HepG2 (cell line): ENCODE measurements at regions not wholly inside any gene's neighbourhood (a gene's known extent, or its start where the extent isn't known, plus 50 kb on each side); places are given as distances from the start of the nearest gene placed in this dataset.
"Not testable (repeated sequence)": the region's sequence is repeated elsewhere in the genome, so short reads cannot be mapped to it uniquely, and the experiment has no call there.

ENCODE experiments used
- ARNT ChIP-seq: fragments of 450-650 bp; IDR thresholded peaks from 2 replicates; pipeline ENCODE4 v1.6.1; 2017
- BRD4 ChIP-seq: sonication (generic); formaldehyde crosslinking; IDR thresholded peaks from 2 replicates; pipeline ENCODE4 v1.4.0; 2020; ENCODE audit warnings: missing genetic modification reagents
- EZH2 ChIP-seq: conservative IDR thresholded peaks from 2 replicates; pipeline ENCODE4 v1.6.1; 2012; ENCODE audit warnings: mild to moderate bottlenecking, low read depth, low read length, moderate library complexity
- ZNF382 ChIP-seq: sonication (generic); formaldehyde crosslinking; IDR thresholded peaks from 2 replicates; pipeline ENCODE4 v1.5.0; 2020; ENCODE audit warnings: missing genetic modification reagents, mild to moderate bottlenecking, borderline replicate concordance
- TF ChIP-seq, protein P1 (sequence below): sonication (generic); formaldehyde crosslinking; IDR thresholded peaks from 2 replicates; pipeline ENCODE4 v1.5.0; 2020; ENCODE audit warnings: mild to moderate bottlenecking, missing genetic modification reagents, moderate library complexity
- TF ChIP-seq, protein P2 (sequence below): sonication (generic); formaldehyde crosslinking; conservative IDR thresholded peaks from 2 replicates; pipeline ENCODE4 v1.4.0; 2020; ENCODE audit warnings: missing genetic modification reagents

DNA sequence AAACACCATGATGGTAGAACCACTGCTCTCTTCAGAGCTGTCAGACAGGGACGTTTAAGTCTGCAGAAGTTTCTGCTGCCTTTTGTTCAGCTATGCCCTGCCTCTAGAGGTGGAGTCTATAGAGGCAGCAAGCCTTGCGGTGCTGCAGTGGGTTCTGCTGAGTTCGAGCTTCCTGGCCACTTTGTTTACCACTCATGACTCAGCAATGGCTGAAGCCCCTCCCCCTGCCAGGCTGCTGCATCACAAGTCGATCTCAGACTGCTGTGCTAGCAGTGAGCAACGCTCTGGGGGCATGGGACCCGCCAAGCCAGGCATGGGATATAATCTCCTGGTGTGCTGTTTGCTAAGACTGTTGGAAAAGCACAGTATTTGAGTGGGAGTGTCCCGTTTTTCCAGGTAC is 229.5 kb upstream of the WDFY3 start:
- TF ChIP-seq ARNT; ZNF382 (CRISPR knock-in tag); BRD4 (CRISPR knock-in tag); EZH2: not testable (repeated sequence)
- TF ChIP-seq, protein P1, sequence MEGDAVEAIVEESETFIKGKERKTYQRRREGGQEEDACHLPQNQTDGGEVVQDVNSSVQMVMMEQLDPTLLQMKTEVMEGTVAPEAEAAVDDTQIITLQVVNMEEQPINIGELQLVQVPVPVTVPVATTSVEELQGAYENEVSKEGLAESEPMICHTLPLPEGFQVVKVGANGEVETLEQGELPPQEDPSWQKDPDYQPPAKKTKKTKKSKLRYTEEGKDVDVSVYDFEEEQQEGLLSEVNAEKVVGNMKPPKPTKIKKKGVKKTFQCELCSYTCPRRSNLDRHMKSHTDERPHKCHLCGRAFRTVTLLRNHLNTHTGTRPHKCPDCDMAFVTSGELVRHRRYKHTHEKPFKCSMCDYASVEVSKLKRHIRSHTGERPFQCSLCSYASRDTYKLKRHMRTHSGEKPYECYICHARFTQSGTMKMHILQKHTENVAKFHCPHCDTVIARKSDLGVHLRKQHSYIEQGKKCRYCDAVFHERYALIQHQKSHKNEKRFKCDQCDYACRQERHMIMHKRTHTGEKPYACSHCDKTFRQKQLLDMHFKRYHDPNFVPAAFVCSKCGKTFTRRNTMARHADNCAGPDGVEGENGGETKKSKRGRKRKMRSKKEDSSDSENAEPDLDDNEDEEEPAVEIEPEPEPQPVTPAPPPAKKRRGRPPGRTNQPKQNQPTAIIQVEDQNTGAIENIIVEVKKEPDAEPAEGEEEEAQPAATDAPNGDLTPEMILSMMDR (CRISPR knock-in tag): not testable (repeated sequence)
- TF ChIP-seq, protein P2, sequence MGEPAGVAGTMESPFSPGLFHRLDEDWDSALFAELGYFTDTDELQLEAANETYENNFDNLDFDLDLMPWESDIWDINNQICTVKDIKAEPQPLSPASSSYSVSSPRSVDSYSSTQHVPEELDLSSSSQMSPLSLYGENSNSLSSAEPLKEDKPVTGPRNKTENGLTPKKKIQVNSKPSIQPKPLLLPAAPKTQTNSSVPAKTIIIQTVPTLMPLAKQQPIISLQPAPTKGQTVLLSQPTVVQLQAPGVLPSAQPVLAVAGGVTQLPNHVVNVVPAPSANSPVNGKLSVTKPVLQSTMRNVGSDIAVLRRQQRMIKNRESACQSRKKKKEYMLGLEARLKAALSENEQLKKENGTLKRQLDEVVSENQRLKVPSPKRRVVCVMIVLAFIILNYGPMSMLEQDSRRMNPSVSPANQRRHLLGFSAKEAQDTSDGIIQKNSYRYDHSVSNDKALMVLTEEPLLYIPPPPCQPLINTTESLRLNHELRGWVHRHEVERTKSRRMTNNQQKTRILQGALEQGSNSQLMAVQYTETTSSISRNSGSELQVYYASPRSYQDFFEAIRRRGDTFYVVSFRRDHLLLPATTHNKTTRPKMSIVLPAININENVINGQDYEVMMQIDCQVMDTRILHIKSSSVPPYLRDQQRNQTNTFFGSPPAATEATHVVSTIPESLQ (CRISPR knock-in tag): not testable (repeated sequence)
